Suprapubic skin (tissue), 4 donors: ENCODE measurements at regions not wholly inside any gene's neighbourhood (a gene's known extent, or its start where the extent isn't known, plus 50 kb on each side); places are given as distances from the start of the nearest gene placed in this dataset.

ENCODE experiments used
- DNase-seq, 2 donors: peaks; one replicate each; pipeline ENCODE4 v3.0.0-alpha.2; 2019; ENCODE audit warnings: low spot score in 2 of 2
- H3K27ac ChIP-seq: fragments of 200-600 bp; sonication (generic); one replicate; pipeline ENCODE4 v1.5.1; 2019
- H3K27me3 ChIP-seq: fragments of 200-600 bp; sonication (generic); one replicate; pipeline ENCODE4 v1.5.1; 2019
- H3K36me3 ChIP-seq: fragments of 200-600 bp; sonication (generic); one replicate; pipeline ENCODE4 v1.5.1; 2019
- H3K4me1 ChIP-seq: fragments of 200-600 bp; sonication (generic); one replicate; pipeline ENCODE4 v1.5.1; 2019
- H3K4me3 ChIP-seq: fragments of 200-600 bp; sonication (generic); one replicate; pipeline ENCODE4 v1.5.1; 2019; ENCODE audit warnings: mild to moderate bottlenecking
- H3K9me3 ChIP-seq: fragments of 200-600 bp; sonication (generic); one replicate; pipeline ENCODE4 v1.5.1; 2019
- EP300 ChIP-seq: sonication (generic); formaldehyde crosslinking; IDR thresholded peaks from one replicate; pipeline ENCODE4 v1.6.1; 2017; ENCODE audit warnings: antibody characterized with exemption
- POLR2A ChIP-seq, 2 donors: fragments of 450-650 bp; IDR thresholded peaks; one replicate each; pipeline ENCODE4 v1.6.1; 2017; ENCODE audit warnings: antibody characterized with exemption in 2 of 2, mild to moderate bottlenecking in 2 of 2, moderate library complexity in 2 of 2
- POLR2AphosphoS5 ChIP-seq, 3 donors: sonication (generic); formaldehyde crosslinking; IDR thresholded peaks; one replicate each; pipeline ENCODE4 v1.6.1; 2017; ENCODE audit warnings: antibody characterized with exemption in 3 of 3
- WGBS: methylation state at CpG from one replicate; pipeline ENCODE4 v1.1.5; 2018; 5-methylcytosine and 5-hydroxymethylcytosine counted together
- TF ChIP-seq, protein P1 (sequence below), 2 donors: fragments of 200-600 bp in 1 of 2; fragments of 450-650 bp in 1 of 2; sonication (generic) in 1 of 2; IDR thresholded peaks; one replicate each; pipeline ENCODE4 v1.5.1; 2016 to 2019; ENCODE audit warnings: antibody characterized with exemption in 2 of 2, mild to moderate bottlenecking in 1 of 2, moderate library complexity in 1 of 2

- WGBS, result 71% methylated on average over 3 of the region's 3 CpGs
- Histone ChIP-seq H3K4me1 (peaks cover 4% of the 10 kb centered on the region), H3K9me3 (no peaks in the 10 kb centered on the region), H3K4me3 (no peak overlapping the region), H3K36me3 (no peaks in the 10 kb centered on the region), H3K27ac (peak overlapping the region; percentile 78), H3K27me3 (no peaks in the 10 kb centered on the region)
- TF ChIP-seq POLR2A (IDR thresholded peaks at IDR 0.05) (no peak), EP300 (no peak), POLR2AphosphoS5 (IDR thresholded peaks at IDR 0.05) (no peak)
- TF ChIP-seq, protein P1, sequence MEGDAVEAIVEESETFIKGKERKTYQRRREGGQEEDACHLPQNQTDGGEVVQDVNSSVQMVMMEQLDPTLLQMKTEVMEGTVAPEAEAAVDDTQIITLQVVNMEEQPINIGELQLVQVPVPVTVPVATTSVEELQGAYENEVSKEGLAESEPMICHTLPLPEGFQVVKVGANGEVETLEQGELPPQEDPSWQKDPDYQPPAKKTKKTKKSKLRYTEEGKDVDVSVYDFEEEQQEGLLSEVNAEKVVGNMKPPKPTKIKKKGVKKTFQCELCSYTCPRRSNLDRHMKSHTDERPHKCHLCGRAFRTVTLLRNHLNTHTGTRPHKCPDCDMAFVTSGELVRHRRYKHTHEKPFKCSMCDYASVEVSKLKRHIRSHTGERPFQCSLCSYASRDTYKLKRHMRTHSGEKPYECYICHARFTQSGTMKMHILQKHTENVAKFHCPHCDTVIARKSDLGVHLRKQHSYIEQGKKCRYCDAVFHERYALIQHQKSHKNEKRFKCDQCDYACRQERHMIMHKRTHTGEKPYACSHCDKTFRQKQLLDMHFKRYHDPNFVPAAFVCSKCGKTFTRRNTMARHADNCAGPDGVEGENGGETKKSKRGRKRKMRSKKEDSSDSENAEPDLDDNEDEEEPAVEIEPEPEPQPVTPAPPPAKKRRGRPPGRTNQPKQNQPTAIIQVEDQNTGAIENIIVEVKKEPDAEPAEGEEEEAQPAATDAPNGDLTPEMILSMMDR (IDR thresholded peaks at IDR 0.05), result no peak
- no peak for DNase-seq
Observed at GRCh38 chr7:17546189-17546588, 247.7 kb downstream of the AHR start.

DNA sequence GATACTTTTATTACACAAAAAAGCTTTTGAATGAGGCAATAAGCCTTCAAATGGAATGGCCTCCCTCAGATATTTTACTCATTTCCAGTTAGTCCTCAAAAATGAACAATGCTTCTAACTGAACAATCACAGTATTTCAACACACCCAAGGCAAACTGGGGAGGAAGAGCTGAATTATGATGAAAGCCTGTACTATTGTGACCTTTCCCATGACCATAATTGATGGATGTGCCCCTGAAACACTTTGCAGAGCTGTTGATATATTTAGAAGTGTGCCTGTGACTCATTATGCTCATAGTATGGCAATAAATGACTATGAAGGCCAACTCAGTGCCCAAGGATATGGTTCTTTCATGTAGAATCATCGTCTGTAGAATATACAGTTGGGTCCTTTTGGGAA lies 248.1 kb downstream of the AHR start:
- TF ChIP-seq POLR2A (IDR thresholded peaks at IDR 0.05) (no peak), EP300 (no peak), POLR2AphosphoS5 (IDR thresholded peaks at IDR 0.05) (peak; percentile 13 to 61 (median 54))
- TF ChIP-seq, protein P1 (IDR thresholded peaks at IDR 0.05), result no peak
- peak overlapping the region; percentile 78 for H3K27ac ChIP-seq
- WGBS, result 75% methylated on average over 1 of the region's 1 CpG
- no peak for DNase-seq
- no peaks in the 10 kb centered on the region for H3K9me3 ChIP-seq
- H3K4me3 ChIP-seq, result no peak overlapping the region
- no peaks in the 10 kb centered on the region for H3K27me3 ChIP-seq
- peaks cover 4% of the 10 kb centered on the region for H3K4me1 ChIP-seq
- H3K36me3 ChIP-seq, result no peaks in the 10 kb centered on the region

DNA sequence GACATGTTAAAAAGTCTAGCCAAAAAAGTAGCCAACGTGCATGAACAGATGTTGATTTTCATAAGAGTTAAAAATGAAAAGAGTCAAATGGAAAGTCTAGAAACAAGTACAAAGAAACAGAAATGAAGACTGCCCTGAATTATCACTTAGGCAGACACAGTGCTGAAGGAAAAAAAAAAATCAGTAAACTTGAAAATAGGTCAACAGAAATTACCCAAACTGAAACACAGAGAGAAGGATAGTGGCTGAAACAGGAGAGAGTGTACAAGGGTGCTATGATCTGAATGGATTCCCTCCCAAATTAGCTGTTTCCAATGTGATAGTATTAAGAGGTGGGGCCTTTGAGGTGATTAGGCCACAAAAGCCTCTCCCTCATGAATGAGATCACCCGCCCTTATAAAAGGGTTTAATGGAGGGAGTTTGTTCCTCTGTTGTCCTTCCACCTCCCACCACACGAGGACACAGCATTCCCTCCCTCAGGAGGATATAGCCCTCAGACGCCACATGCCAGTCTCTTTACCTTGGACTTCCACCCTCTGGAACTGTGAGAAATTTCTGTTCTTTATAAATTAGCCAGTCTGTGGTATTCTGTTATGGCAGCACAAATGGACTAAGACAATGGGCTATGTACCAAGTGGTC lies 249.7 kb downstream of the AHR start:
- Histone ChIP-seq H3K27me3 (no peaks in the 10 kb centered on the region), H3K4me3 (no peak overlapping the region), H3K4me1 (peaks cover 4% of the 10 kb centered on the region), H3K27ac (peak overlapping the region; percentile 76), H3K9me3 (no peaks in the 10 kb centered on the region), H3K36me3 (no peaks in the 10 kb centered on the region)
- no peak for TF ChIP-seq POLR2A (IDR thresholded peaks at IDR 0.05)
- no peak for TF ChIP-seq POLR2AphosphoS5 (IDR thresholded peaks at IDR 0.05)
- no peak for TF ChIP-seq EP300
- TF ChIP-seq, protein P1 (IDR thresholded peaks at IDR 0.05), result no peak
- 77% methylated on average over 4 of the region's 4 CpGs for WGBS
- no peak for DNase-seq

DNA sequence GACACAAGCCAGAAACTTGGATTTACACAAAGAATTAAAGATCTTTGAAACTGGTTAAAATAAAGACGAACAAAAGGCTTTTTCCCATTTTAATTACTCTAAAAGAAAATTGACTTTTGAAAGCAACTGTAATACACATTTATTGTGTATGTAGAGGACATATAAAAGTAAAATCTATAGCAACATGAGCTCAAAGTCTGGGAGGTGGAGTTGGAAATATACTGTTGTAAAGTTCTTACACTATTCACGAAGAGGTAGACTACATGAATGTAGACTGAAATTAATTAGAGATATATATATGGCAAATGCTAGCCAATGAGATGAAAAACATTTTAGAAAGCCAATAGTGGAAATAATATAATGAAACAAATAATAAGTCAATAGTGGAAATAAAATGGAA lies 251.0 kb downstream of the AHR start:
- peaks cover 4% of the 10 kb centered on the region for H3K4me1 ChIP-seq
- H3K27me3 ChIP-seq, result no peaks in the 10 kb centered on the region
- H3K27ac ChIP-seq, result no peak overlapping the region
- 66% methylated on average over 2 of the region's 2 CpGs for WGBS
- no peaks in the 10 kb centered on the region for H3K9me3 ChIP-seq
- no peak for DNase-seq
- H3K36me3 ChIP-seq, result no peaks in the 10 kb centered on the region
- TF ChIP-seq, protein P1 (IDR thresholded peaks at IDR 0.05), result no peak
- no peak for TF ChIP-seq EP300
- no peak for TF ChIP-seq POLR2AphosphoS5 (IDR thresholded peaks at IDR 0.05)
- TF ChIP-seq POLR2A (IDR thresholded peaks at IDR 0.05), result no peak
- no peak overlapping the region for H3K4me3 ChIP-seq

DNA sequence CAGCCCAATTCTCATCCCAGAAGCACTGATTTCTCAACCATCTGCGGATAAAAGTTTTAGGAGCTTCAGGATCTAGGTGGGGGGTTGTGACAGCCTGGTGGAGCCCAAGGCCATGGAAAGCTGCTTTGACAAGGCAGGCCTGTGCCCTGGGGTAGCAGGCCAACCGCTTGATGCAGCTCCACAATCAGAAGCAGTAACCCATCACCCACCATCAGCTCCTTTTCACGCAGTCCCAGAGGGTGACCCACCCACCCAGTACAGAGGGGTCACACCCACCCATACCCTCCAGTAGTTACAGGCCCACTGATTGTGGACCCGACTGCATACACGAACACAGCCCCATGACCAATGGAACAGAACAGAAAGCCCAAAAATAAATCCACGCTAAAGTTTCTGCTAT lies 253.9 kb downstream of the AHR start:
- H3K4me1 ChIP-seq, result peaks cover 9% of the 10 kb centered on the region
- DNase-seq, result no peak
- TF ChIP-seq POLR2AphosphoS5 (IDR thresholded peaks at IDR 0.05) (no peak), POLR2A (IDR thresholded peaks at IDR 0.05) (no peak), EP300 (no peak)
- TF ChIP-seq, protein P1 (IDR thresholded peaks at IDR 0.05), result no peak
- H3K27me3 ChIP-seq, result no peaks in the 10 kb centered on the region
- H3K36me3 ChIP-seq, result no peaks in the 10 kb centered on the region
- H3K9me3 ChIP-seq, result no peaks in the 10 kb centered on the region
- WGBS, result 95% methylated on average over 6 of the region's 6 CpGs
- no peak overlapping the region for H3K27ac ChIP-seq
- no peak overlapping the region for H3K4me3 ChIP-seq
